COLO668 (cell line): ENCODE measurements at regions not wholly inside any gene's neighbourhood (a gene's known extent, or its start where the extent isn't known, plus 50 kb on each side); places are given as distances from the start of the nearest gene placed in this dataset.
"Not testable (repeated sequence)": the region's sequence is repeated elsewhere in the genome, so short reads cannot be mapped to it uniquely, and the experiment has no call there.

Experiments used
- DNase-seq: peaks from one replicate; lab custom pipeline; 2025; ENCODE audit not compliant: unreplicated experiment; lab: John Stamatoyannopoulos, UW

DNA sequence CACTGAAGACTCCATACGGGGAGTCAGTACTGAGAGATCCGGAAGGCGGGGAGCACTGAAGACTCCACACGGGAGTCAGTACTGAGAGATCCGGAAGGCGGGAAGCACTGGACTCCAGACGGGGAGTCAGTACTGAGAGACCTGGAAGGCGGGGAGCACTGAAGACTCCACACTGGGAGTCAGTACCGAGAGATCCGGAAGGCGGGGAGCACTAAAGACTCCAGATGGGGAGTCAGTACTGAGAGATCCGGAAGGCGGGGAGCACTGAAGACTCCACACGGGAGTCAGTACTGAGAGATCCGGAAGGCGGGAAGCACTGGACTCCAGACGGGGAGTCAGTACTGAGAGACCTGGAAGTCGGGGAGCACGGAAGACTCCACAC is 77.2 kb downstream of the DLL1 start:
- not testable (repeated sequence) for DNase-seq

DNA sequence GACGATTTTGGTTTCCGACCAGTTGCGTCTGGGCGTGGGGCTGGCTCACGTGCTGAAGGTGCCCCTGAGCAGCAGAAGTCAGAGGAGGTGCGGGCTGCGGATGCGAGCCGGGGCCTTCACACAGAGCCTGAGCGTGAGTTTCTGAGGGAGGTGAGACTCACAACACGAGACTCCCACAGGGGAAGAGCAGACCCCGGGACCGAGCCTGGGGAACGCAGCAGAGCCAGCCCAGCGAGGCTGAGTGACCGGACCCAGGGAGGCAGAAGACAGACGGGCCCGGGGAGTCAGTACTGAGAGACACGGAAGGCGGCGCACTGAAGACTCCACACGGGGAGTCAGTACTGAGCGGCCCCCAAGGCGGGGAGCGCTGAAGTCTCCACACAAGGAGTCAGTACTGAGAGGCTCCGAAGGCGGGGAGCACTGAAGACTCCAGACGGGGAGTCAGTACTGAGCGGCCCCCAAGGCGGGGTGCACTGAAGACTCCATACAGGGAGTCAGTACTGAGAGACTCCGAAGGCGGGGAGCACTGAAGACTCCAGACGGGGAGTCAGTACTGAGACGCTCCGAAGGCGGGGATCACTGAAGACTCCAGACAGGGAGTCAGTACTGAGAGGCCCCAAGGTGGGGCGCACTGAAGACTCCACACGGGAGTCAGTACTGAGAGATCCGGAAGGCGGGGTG is 77.8 kb downstream of the DLL1 start:
- no peak for DNase-seq

DNA sequence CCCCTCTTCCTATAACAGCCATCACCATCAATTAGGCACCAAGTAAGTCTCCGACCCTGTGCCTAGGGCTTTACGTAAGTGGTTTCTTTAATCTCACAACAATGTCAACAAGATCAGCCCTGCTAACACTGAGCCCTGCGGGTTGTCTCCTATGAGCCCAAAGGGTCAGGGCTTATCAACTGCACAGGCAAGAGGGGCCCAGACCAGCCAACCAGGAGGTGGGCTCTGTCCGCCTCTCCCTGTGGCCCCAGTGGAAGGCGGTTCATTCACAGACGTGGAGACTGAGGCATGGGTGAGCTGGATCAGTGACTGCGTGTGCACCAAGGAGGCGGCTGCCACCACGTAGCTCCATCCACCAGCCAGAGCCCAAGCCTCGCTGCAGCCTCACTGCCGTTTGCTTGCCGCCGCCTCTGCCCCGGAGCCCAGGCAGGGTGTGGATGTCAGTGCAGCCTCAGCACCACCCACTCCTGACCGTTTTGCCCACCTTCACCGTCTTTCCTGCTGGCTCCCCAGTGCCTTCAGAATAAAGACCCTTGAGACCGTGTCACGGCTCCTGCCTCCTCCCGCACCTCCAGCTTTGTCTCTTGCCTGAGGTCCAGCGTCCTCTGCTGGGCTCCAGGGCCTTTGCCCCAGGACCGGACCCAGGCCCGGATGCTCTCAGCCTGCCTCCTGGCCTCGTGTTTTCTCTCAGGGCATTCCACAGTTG is 78.7 kb downstream of the DLL1 start:
- no peak for DNase-seq

DNA sequence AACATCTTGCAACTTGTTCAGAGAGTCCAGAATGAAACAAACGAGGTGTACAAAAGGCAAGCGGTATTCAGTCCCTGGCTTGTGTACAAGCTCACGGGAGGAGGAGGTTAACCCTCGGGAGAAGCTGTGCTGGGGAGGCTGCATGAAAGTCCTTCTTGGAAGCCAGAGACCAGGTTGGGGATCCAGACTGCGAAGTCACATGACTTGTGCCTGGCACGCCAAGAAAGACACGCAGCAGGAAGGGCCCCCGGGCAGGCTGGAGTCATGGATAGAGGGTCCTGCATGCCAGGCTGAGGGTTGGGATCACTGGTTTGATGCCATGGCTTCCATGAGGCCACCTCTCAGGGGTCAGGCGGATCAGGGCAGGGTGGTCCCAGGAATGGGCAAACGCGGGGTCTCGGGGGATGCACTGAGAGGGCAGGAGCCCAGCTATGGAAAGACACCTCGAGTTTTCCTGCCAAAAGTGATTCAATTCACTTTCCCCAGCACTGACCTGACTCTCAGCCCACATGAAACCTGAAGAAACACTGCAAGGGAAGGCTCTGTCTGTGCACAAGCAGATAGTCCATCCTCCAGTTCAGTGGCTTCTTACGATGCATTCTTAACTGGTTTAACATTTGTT is 79.4 kb downstream of the DLL1 start:
- DNase-seq, result no peak

DNA sequence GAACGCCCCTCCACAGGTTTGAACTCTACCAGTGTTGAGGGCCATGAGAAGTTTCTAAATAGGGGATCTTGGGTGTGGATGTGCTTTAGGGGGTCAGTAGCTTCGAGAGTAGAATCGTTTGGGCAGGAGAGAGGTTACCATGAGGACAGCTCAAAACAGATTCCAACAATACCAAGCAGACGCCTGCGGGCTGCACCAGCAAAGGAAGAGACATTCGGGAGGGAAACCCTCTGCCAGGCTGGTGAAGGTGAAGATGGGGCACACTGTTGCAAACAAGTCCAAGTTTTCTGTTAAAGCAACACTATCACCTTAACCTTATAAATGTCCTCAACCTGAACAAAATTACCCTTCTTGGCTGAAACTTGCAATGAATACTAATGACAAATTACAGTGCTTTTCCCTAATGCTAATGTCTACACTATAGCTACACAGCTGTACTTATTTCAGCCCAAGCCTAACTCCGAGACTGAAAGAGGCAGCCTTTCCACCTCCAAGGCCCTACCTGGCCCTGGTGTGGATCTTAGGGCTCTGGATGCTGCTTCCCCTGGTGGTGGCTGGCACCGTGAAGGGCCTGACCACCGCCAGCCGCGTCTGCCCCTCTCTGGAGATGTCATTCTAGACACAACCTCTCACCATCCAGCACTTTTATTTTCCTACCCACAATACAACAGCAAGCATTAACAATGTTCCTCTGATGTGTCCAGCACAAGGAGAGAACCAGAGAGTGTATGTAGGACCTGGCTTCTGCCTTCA is 80.1 kb downstream of the DLL1 start:
- DNase-seq, result no peak

DNA sequence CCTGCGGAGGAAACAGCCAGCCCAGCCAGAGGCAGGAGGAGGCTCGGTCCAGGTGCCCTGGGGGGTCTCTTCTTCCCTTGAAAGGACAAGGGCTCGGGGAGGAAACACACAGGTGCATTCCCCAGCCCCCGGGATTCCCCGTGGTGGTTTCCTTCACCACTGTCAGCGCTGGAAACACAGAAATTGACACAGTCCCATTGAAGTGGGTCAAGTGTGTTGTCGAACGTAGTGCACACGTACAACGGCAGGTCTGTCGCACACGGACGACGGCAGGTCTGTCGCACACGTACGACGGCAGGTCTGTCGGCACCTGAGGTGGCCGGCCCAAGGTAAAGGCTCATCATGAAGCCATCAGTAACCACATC is 80.9 kb downstream of the DLL1 start:
- no peak for DNase-seq

DNA sequence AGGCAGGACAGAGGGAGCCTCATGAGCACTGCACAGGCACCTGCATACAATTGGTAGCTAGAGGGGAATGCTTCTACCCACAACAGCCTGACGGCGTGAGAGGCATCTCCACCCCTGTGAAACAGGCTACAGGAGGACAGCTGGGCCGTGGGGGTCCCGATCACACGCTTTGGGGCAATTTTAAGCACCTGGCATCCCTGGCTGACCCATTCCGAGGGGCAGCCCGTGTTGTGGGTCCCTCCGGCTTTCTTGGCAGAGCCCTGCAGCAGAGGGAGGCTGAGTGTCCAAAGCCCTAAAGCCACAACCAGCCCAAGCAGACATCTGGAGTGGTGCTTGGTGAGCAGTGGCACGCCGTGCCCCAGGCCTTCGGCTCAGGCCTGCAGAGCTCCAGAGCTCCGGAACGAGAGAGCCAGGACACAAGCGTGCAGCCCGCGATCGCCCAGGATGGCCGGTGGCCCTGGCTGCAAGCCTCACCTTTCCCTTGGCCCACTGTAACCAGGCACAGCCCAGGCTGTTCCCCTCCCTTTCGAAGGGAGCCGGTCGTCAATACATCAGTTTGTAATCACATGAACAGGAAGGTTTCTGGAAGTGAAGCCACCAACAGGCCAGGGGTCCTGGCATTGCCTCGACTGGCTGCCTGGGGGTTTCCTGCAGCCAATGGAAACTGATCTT is 81.4 kb downstream of the DLL1 start:
- no peak for DNase-seq

DNA sequence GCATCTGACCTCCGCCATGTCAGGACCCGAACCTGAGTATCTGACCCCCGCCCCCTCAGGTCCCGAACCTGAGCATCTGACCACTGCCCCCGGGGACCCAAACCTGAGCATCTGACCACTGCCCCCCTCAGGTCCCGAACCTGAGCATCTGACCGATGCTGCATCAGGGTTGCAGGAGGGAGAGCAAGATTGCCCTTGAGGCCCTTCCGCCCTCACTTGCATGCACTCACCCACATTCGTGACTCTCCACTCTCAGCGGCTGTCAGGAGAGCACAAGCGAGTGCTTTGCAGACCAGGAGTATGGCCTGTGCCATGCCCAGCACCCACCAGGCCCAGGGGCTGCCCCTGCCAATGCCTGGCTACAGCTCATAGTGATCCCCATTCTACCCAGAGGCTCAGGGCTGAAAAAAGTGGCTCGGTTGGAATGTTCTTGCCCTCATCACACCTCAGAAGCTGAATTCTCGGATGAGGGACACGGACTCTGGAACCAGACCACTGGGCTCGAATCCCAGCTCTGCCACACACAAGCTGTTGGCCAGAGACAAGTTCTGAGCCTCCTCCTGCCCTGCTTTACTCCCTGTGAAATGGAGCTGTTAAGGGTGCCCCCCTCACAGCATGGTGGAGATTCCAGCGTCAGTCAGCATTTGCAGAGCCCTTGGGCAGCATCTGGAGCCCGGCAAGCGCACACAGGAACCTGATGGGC is 82.1 kb downstream of the DLL1 start:
- no peak for DNase-seq

DNA sequence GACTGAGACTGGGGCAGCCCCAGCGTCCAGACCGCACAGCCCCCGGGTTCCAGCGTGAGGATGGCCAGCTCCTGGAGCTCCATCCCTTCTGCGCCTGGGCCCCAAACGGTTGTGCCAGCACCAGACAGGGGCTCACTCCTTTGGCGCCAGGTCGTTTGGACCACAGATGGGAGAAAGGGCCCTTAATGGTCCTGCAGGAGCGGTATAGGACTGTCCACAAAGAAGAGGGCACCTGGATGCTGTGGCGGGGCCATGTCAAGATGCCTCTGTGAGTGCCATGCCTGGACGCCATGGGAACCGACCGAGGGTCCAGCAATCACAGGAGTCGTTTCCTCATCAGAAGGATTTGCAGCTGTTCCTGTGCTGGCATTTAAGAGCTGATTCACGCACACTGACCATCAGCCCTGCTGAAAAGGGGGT is 82.7 kb downstream of the DLL1 start:
- DNase-seq, result no peak

DNA sequence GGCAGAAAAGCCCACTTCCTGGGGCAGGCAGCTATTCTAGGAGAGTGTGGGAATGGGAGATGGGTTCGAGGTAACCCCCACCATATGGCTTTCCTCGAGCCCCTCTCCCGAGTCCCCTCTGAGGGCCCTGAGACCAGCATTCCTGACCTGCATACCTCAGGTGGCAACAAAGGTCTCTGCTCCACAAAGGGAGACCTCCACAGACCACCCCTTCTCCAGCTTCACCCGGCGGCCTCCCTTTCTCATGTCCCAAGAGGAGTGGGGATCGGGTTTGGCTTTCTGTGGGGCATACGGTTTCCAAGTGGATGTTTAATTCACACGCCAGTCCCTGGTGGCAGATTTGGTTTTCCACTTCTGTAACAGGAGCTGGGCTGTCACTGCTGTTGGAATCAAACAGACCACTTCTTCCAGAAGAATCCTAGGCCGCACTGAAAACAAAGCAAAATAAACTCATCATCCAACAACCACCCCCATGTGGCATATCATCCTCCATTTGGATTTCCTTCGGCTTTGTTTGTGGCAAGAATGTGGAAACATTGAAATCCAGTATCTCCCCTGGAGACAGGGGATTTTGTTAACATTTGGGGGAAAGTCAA is 83.2 kb downstream of the DLL1 start:
- DNase-seq, result no peak

DNA sequence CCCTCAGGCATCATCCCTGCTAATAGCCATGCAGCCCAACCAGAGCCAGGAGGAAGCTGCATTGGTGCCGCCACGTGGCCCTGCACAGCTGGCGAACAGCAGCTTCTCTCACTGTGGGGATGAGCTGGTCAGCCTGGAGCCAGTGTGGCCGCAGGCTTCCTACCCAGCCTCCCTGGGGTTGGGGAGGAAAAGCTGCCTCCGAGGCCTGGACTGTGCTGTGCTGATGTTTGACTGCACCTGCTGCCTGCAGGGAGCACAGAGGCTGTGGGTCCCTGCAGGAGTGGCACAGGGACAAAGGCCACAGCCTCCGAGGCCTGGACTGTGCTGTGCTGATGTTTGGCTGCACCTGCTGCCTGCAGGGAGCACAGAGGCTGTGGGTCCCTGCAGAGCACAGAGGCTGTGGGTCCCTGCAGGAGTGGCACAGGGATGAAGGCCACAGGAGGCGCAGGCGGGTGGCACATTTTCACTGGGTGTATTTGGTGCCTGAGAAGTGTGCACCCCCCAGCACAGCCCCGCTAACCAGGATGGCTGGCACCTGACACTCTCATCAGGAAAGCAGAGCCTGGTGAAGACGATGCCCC is 83.9 kb downstream of the DLL1 start:
- DNase-seq, result no peak

DNA sequence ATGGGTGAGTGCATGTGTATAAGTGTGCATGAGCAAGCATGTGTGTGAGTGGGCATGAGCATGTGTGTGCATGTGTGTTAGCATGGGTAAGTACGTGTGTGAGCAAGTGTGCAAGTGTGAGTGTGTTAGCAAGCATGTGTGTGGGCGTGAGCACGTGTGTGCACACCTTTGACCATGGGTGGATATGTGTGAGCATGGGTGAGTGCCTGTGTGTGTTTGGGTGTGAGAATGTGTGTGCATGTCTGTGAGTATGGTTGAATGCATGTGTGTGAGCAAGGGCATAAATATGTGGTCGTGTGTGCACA is 84.6 kb downstream of the DLL1 start:
- DNase-seq, result no peak

DNA sequence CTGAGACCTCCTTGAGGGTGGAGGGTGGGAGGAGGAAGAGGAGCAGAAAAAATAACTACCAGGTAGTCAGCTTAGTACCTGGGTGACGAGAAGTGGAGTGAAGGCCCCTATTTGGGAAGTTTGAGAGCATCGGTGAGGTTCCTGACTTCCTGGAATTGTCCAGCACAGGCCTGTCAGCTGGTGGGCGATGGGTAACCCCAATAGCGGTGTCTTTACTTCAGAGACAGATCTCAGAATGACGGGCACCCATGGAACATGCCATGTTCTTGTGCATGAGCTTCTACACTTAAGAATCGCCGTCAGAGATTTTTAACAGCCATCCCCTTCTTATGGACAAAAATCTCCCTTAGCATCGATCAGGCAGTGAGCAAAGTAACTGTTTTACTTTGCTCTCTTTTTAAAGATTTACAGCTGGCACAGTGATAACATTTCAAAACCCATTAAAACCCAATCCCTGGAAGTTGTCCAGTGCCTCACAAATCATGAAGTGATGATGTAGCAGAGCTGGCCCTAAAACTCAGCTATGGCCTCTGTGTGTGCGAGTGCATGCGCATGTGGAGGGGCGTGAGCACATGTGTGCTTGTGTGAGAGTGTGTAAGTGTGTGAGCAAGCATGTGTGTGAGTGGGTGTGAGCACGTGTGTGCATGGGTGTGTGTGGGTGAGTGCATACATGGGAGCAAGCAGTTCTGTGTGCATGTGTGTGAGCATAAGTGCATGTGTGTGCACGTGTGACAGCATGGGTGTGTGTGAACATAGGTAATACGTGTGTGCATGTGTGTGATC is 85.2 kb downstream of the DLL1 start:
- no peak for DNase-seq

DNA sequence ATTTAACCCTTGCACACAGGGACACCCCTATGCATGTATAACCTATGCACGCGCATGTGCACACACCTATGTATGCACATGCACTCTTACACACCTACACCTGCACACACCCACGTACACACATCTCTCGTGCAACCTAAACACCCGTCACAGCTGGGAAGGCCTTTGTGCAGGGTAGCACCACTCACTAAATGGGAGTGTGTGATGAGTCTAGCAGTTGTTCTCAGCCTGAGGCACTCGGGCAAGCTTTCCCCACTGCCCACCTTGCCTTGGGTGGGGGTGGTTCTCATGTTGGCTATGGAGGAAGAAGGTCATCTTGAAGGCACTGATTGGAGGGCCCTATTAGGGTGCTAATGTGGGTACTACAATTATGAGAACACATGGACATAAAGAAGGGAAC is 85.8 kb downstream of the DLL1 start:
- DNase-seq, result no peak

DNA sequence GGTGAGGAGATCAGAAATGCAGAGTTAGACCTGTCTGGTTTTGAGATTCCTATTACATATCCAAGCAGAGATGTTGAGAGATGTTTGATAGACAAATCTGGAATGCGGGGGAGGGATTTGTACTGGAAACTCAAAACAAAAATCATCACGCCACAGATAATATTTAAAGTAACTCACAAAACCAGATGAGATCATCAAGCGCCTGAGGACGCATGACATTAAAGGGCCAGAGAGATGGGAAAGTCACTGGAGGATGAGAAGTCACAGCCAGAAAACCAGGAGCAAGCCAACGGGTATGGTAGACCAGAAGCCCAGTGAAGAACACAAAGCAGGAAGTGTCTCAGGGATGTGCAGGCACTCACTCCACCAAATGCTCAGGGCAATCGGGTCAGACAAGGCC is 87.7 kb downstream of the DLL1 start:
- no peak for DNase-seq

DNA sequence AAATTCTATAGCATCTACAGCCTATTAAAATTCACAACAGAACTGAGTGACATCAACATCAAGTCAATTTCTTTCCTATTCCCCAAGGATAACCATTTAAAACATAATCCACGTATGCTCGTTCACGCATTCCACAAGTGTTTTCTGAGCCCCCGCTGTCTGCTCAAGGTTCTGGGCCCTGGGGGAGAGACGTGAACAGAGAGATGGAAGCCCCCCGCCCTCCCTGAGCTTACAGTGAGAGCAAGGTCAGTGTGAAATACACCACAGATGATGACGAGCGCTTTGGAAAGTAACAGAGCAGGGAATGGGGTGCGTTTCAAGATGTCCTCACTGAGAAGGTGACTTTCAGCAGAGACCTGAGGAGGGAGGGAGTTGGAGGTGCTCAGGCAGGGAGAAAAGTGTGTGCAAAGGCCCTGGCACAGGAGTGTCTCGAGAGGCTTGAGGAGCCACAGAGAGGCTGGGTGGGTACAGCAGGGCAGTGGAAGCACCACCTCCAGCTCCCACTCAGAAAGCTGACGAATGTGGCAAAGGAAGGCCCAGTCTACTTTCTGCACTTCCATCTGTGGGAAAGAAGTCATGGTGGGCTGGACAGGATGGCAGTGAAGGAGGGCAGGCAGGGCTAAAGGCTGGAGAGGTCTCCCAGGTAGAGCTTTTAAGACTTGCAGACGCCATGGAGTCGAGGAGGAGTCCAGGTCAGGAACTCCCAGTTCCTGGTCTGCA is 88.3 kb downstream of the DLL1 start:
- no peak for DNase-seq

DNA sequence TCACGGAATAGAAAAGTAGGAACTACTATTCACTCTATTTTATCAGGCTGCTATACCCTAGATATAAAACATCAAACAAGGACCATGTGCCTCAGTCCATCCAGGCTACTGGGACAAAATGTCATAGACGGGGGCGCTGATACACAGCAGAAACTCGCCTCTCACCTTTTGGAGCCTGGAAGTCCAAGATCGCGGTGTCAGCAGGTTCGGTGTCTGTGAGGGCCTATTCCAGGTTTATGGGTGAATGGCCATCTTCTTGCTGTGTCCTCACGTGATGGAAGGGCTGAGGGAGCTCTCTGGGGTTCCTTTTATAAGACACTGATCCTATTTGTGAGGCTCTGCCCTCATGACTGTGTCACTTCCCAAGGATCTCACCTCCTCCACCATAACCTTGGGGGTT is 89.5 kb downstream of the DLL1 start:
- DNase-seq, result no peak

DNA sequence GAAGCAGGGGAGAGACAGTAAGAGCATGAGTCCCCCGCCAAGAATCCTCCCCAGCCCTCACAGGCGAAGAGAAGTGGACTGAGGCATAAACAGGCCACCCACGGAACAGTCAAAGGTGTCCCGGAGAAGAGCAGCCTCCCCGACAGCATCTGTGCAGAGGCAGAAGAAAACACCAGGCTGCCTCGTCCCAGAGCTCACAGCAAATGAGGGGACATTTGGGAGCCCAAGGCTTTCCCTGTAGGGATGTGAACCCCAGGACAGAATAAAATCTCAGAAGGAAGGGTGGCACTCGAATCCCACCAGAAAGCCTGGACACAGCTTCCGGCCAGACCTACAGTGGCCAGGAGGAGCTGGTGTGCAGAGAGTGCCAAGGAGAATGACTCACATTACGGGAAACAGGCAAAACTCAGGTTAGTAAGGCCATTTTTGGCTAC is 90.4 kb downstream of the DLL1 start:
- DNase-seq, result no peak

DNA sequence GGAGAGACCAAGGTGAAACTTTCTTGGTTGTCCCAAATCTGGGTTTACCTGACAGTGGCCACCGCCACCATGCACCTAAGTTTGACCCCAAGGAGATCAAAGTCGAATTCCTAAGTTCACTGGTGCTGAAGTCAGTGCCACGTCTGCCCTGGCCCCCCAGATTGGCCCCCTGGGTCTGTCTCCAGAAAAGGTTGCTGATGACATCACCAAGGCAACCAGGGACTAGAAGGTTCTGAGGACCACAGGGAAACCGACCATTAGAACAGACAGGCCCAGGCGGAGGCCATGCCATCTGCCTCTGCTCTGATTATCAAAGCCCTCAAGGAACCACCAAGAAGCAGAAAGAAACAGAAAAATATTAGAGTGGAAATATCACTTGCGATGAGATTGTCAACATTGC is 91.2 kb downstream of the DLL1 start:
- DNase-seq, result no peak
